NOMO-1 (cell line): ENCODE measurements at regions not wholly inside any gene's neighbourhood (a gene's known extent, or its start where the extent isn't known, plus 50 kb on each side); places are given as distances from the start of the nearest gene placed in this dataset.

Experiments
- DNase-seq, 2 experiments: peaks; one replicate each; lab custom pipeline; 2025; ENCODE audit not compliant: unreplicated experiment in 2 of 2; lab: John Stamatoyannopoulos, UW

GRCh38 chr20:24203526-24204183 is 215.1 kb upstream of the GGTLC1 start:
- DNase-seq, result no peak

- DNase-seq, result no peak
These were observed 210.9 kb upstream of the GGTLC1 start for GRCh38 chr20:24199501-24199900.

GRCh38 chr20:24194143-24194542 is 205.6 kb upstream of the GGTLC1 start:
- DNase-seq, result peak; percentile 19 to 23

GRCh38 chr20:24190905-24191304 is 202.3 kb upstream of the GGTLC1 start:
- no peak for DNase-seq

- DNase-seq, result no peak
These were observed 197.2 kb upstream of the GGTLC1 start for GRCh38 chr20:24185791-24186190.

GRCh38 chr20:24181151-24181550 is 192.6 kb upstream of the GGTLC1 start:
- DNase-seq, result no peak

GRCh38 chr20:24169256-24169655 is 180.7 kb upstream of the GGTLC1 start:
- DNase-seq, result no peak

GRCh38 chr20:24166412-24166811 is 177.8 kb upstream of the GGTLC1 start:
- DNase-seq, result no peak

- no peak for DNase-seq
These were observed 177.5 kb upstream of the GGTLC1 start for GRCh38 chr20:24166123-24166381.

GRCh38 chr20:24165301-24166122 is 176.9 kb upstream of the GGTLC1 start:
- no peak for DNase-seq

GRCh38 chr20:24164360-24164759 is 175.8 kb upstream of the GGTLC1 start:
- DNase-seq, result peak in 1 of 2 experiments; percentile 3

GRCh38 chr20:24163506-24163905 is 174.9 kb upstream of the GGTLC1 start:
- DNase-seq, result no peak

- DNase-seq, result no peak
These were observed 172.1 kb upstream of the GGTLC1 start for GRCh38 chr20:24160563-24161281.

GRCh38 chr20:24158281-24158680 is 169.7 kb upstream of the GGTLC1 start:
- DNase-seq, result no peak

- no peak for DNase-seq
These were observed 168.6 kb upstream of the GGTLC1 start for GRCh38 chr20:24157213-24157612.

GRCh38 chr20:24153101-24154040 is 164.8 kb upstream of the GGTLC1 start:
- no peak for DNase-seq

- no peak for DNase-seq
These were observed 163.2 kb upstream of the GGTLC1 start for GRCh38 chr20:24151621-24152294.

- no peak for DNase-seq
These were observed 161.8 kb upstream of the GGTLC1 start for GRCh38 chr20:24150406-24150805.

GRCh38 chr20:24149881-24150307 is 161.3 kb upstream of the GGTLC1 start:
- no peak for DNase-seq

- no peak for DNase-seq
These were observed 160.6 kb upstream of the GGTLC1 start for GRCh38 chr20:24149175-24149574.
